ENCODE measurements at regions not wholly inside any gene's neighbourhood (a gene's known extent, or its start where the extent isn't known, plus 50 kb on each side); places are given as distances from the start of the nearest gene placed in this dataset.

- TF ChIP-seq HMG20A (CRISPR knock-in tag; conservative IDR thresholded peaks at IDR 0.05) = no peak
- no peak for TF ChIP-seq E2F1 (CRISPR knock-in tag; IDR thresholded peaks at IDR 0.05)
- no peak for TF ChIP-seq SIN3A (IDR thresholded peaks at IDR 0.05; ENCODE audit: borderline replicate concordance in 2 of 2, control insufficient read depth in 1 of 2, low read depth in 2 of 2, low read length in 2 of 2)
- no peak for TF ChIP-seq POLR3G (IDR thresholded peaks at IDR 0.05; ENCODE audit: extremely low read depth, insufficient read length, insufficient replicate concordance)
- no peak for TF ChIP-seq ZNF274 (IDR thresholded peaks at IDR 0.05; ENCODE audit: borderline replicate concordance, low read depth, low read length)
- no peak for TF ChIP-seq ZNF232 (CRISPR knock-in tag; IDR thresholded peaks at IDR 0.05)
- no peak for TF ChIP-seq ZNF830 (CRISPR knock-in tag; IDR thresholded peaks at IDR 0.05)
- TF ChIP-seq C11orf30 (IDR thresholded peaks at IDR 0.05; ENCODE audit: low read depth) = no peak
- TF ChIP-seq CBFA2T3 (IDR thresholded peaks at IDR 0.05) = peak; percentile 43; the same call in 1 of the 2 replicates
- no peak for TF ChIP-seq OTX1 (CRISPR knock-in tag; IDR thresholded peaks at IDR 0.05)
- no peak for TF ChIP-seq SLC30A9 (CRISPR knock-in tag; IDR thresholded peaks at IDR 0.05)
- no peak for TF ChIP-seq TGIF2 (CRISPR knock-in tag; IDR thresholded peaks at IDR 0.05)
- no peak for TF ChIP-seq MTA2 (IDR thresholded peaks at IDR 0.05; ENCODE audit: low read depth)
- TF ChIP-seq TCF15 (CRISPR knock-in tag; IDR thresholded peaks at IDR 0.05) = no peak
- no peak; the same call in 1 of the 2 replicates for TF ChIP-seq ZKSCAN8 (CRISPR knock-in tag; IDR thresholded peaks at IDR 0.05)
- peak; percentile 93 for TF ChIP-seq ATF3 (IDR thresholded peaks at IDR 0.05)
- no peak for TF ChIP-seq ATF3 (CRISPR knock-in tag; conservative IDR thresholded peaks at IDR 0.05)
- TF ChIP-seq PHB (CRISPR knock-in tag; IDR thresholded peaks at IDR 0.05) = no peak
- TF ChIP-seq ZNF395 (CRISPR knock-in tag; IDR thresholded peaks at IDR 0.05) = peak; percentile 75
- TF ChIP-seq CLOCK (CRISPR knock-in tag; IDR thresholded peaks at IDR 0.05; ENCODE audit: borderline replicate concordance) = 0 out of 2 replicates have a peak, but pooled peaks have one; percentile 17
- no peak for TF ChIP-seq ZNF586 (CRISPR knock-in tag; conservative IDR thresholded peaks at IDR 0.05)
Observed at GRCh38 chr6:157764178-157765068, 58.6 kb upstream of the SNX9 start (continued).

All from K562 (cell line).